ENCODE measurements at regions not wholly inside any gene's neighbourhood (a gene's known extent, or its start where the extent isn't known, plus 50 kb on each side); places are given as distances from the start of the nearest gene placed in this dataset.

DNA sequence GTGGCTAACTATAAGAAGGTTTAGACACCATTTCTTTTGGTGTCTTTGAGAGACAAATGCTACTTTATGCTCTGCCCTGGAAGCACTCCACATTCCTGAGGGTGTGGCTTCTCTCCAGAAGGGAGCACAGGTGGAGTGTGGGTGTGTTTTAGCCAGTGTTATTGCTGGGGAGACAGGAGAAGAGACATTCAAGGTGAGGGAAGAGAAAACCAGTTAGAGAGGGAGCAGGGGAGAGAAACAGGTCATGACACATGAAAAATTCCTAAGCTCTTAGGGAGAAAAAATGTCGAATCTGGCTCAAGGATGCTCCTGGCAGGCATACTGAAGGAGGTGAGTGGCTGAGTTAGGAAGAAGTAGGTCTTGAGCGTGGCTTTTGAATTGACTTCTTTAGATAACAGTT is 292.8 kb downstream of the CLIC5 start:
- TF ChIP-seq, protein P1, sequence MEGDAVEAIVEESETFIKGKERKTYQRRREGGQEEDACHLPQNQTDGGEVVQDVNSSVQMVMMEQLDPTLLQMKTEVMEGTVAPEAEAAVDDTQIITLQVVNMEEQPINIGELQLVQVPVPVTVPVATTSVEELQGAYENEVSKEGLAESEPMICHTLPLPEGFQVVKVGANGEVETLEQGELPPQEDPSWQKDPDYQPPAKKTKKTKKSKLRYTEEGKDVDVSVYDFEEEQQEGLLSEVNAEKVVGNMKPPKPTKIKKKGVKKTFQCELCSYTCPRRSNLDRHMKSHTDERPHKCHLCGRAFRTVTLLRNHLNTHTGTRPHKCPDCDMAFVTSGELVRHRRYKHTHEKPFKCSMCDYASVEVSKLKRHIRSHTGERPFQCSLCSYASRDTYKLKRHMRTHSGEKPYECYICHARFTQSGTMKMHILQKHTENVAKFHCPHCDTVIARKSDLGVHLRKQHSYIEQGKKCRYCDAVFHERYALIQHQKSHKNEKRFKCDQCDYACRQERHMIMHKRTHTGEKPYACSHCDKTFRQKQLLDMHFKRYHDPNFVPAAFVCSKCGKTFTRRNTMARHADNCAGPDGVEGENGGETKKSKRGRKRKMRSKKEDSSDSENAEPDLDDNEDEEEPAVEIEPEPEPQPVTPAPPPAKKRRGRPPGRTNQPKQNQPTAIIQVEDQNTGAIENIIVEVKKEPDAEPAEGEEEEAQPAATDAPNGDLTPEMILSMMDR (conservative IDR thresholded peaks at IDR 0.05; ENCODE audit: low read depth, low read length) = no peak
- TF ChIP-seq FOS (IDR thresholded peaks at IDR 0.05; ENCODE audit: low read depth, low read length) (no peak), RCOR1 (IDR thresholded peaks at IDR 0.05; ENCODE audit: insufficient replicate concordance, low read length) (no peak), CHD1 (IDR thresholded peaks at IDR 0.05; ENCODE audit: low read depth, low read length) (no peak), RFX5 (IDR thresholded peaks at IDR 0.05; ENCODE audit: low read depth, low read length) (no peak), RAD21 (IDR thresholded peaks at IDR 0.05; ENCODE audit: low read length) (no peak)
- TF ChIP-seq, protein P2, sequence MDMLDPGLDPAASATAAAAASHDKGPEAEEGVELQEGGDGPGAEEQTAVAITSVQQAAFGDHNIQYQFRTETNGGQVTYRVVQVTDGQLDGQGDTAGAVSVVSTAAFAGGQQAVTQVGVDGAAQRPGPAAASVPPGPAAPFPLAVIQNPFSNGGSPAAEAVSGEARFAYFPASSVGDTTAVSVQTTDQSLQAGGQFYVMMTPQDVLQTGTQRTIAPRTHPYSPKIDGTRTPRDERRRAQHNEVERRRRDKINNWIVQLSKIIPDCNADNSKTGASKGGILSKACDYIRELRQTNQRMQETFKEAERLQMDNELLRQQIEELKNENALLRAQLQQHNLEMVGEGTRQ (IDR thresholded peaks at IDR 0.05; ENCODE audit: low read depth, low read length) = no peak
